ENCODE measurements at regions not wholly inside any gene's neighbourhood (a gene's known extent, or its start where the extent isn't known, plus 50 kb on each side); places are given as distances from the start of the nearest gene placed in this dataset.

GRCh38 chrX:25646156-25646555 is 492.0 kb upstream of the MAGEB18 start:
- H3K4me1 ChIP-seq = no peaks in the 10 kb centered on the region
- no peak overlapping the region for H3K4me3 ChIP-seq
- no peaks in the 10 kb centered on the region for H3K27me3 ChIP-seq
- no peak overlapping the region for H3K27ac ChIP-seq
- no peaks in the 10 kb centered on the region for H3K36me3 ChIP-seq (ENCODE audit: low read depth, missing control alignments)
- intact Hi-C loops (cut with DNase I; ENCODE audit: low total_unique reads) = no loop called here
- DNase-seq = no peak
- 69 to 71% methylated on average over 6 to 16 of the region's 21 CpGs for WGBS, 2 donors
- TF ChIP-seq POLR2A (IDR thresholded peaks at IDR 0.05) = no peak
- TF ChIP-seq, protein P1, sequence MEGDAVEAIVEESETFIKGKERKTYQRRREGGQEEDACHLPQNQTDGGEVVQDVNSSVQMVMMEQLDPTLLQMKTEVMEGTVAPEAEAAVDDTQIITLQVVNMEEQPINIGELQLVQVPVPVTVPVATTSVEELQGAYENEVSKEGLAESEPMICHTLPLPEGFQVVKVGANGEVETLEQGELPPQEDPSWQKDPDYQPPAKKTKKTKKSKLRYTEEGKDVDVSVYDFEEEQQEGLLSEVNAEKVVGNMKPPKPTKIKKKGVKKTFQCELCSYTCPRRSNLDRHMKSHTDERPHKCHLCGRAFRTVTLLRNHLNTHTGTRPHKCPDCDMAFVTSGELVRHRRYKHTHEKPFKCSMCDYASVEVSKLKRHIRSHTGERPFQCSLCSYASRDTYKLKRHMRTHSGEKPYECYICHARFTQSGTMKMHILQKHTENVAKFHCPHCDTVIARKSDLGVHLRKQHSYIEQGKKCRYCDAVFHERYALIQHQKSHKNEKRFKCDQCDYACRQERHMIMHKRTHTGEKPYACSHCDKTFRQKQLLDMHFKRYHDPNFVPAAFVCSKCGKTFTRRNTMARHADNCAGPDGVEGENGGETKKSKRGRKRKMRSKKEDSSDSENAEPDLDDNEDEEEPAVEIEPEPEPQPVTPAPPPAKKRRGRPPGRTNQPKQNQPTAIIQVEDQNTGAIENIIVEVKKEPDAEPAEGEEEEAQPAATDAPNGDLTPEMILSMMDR (IDR thresholded peaks at IDR 0.05) = no peak
- H3K9me3 ChIP-seq = no peaks in the 10 kb centered on the region

- Histone ChIP-seq H3K4me1 (no peaks in the 10 kb centered on the region), H3K9me3 (no peaks in the 10 kb centered on the region), H3K4me3 (no peak overlapping the region), H3K27ac (no peak overlapping the region), H3K27me3 (no peaks in the 10 kb centered on the region), H3K36me3 (ENCODE audit: low read depth, missing control alignments) (no peaks in the 10 kb centered on the region)
- WGBS, 2 donors = 92 to 94% methylated on average over 2 of the region's 2 CpGs
- no peak for TF ChIP-seq POLR2A (IDR thresholded peaks at IDR 0.05)
- TF ChIP-seq, protein P1 (IDR thresholded peaks at IDR 0.05) = no peak
- intact Hi-C loops (cut with DNase I; ENCODE audit: low total_unique reads) = no loop called here
- DNase-seq = no peak
Observed at GRCh38 chrX:25648790-25649189, 489.4 kb upstream of the MAGEB18 start.

GRCh38 chrX:25650216-25650820 is 487.8 kb upstream of the MAGEB18 start:
- no peak for DNase-seq

GRCh38 chrX:25659317-25659716 is 478.8 kb upstream of the MAGEB18 start:
- intact Hi-C loops (cut with DNase I; ENCODE audit: low total_unique reads) = no loop called here
- WGBS, 2 donors = 80 to 88% methylated on average over 2 to 3 of the region's 3 CpGs

More at GRCh38 chrX:25650216-25650820, 487.8 kb upstream of the MAGEB18 start:
- Histone ChIP-seq H3K27ac (no peak overlapping the region), H3K27me3 (no peaks in the 10 kb centered on the region), H3K9me3 (no peaks in the 10 kb centered on the region), H3K4me3 (no peak overlapping the region), H3K36me3 (ENCODE audit: low read depth, missing control alignments) (no peaks in the 10 kb centered on the region), H3K4me1 (no peaks in the 10 kb centered on the region)
- WGBS, 2 donors = 79 to 80% methylated on average over 5 of the region's 5 CpGs
- TF ChIP-seq POLR2A (IDR thresholded peaks at IDR 0.05) = no peak
- TF ChIP-seq, protein P1 (IDR thresholded peaks at IDR 0.05) = no peak
- intact Hi-C loops (cut with DNase I; ENCODE audit: low total_unique reads) = no loop called here

More at GRCh38 chrX:25659317-25659716, 478.8 kb upstream of the MAGEB18 start:
- H3K27ac ChIP-seq = no peak overlapping the region
- no peak for TF ChIP-seq POLR2A (IDR thresholded peaks at IDR 0.05)
- TF ChIP-seq, protein P1 (IDR thresholded peaks at IDR 0.05) = no peak
- no peaks in the 10 kb centered on the region for H3K27me3 ChIP-seq
- H3K4me3 ChIP-seq = no peak overlapping the region
- no peaks in the 10 kb centered on the region for H3K9me3 ChIP-seq
- no peak for DNase-seq
- no peaks in the 10 kb centered on the region for H3K36me3 ChIP-seq (ENCODE audit: low read depth, missing control alignments)
- H3K4me1 ChIP-seq = no peaks in the 10 kb centered on the region

All from testis (tissue), 2 donors.